Upper lobe of left lung (tissue), 6 donors: ENCODE measurements at regions not wholly inside any gene's neighbourhood (a gene's known extent, or its start where the extent isn't known, plus 50 kb on each side); places are given as distances from the start of the nearest gene placed in this dataset.

Source experiments
- ATAC-seq, 2 donors: fragments of 200-7000 bp; cut with Tn5 transposase; one replicate each; pipeline ENCODE4 v1.9.1; 2022; ENCODE audit warnings: mild to moderate bottlenecking in 2 of 2, moderate library complexity in 2 of 2; ENCODE audit not compliant: low FRiP score in 2 of 2
- DNase-seq, 2 donors: peaks; one replicate each; pipeline ENCODE4 v3.0.0-alpha.2; 2019 to 2020
- H3K27ac ChIP-seq, 4 donors: fragments of 200-600 bp; sonication (generic); one replicate each; pipeline ENCODE4 v1.5.1; 2016 to 2019
- H3K27me3 ChIP-seq, 4 donors: fragments of 200-600 bp; sonication (generic); one replicate each; pipeline ENCODE4 v1.5.1; 2017 to 2019
- H3K36me3 ChIP-seq, 4 donors: fragments of 200-600 bp; sonication (generic); one replicate each; pipeline ENCODE4 v1.5.1; 2016 to 2019
- H3K4me1 ChIP-seq, 4 donors: fragments of 200-600 bp; sonication (generic); one replicate each; pipeline ENCODE4 v1.5.1; 2018 to 2019
- H3K4me3 ChIP-seq, 4 donors: fragments of 200-600 bp; sonication (generic); one replicate each; pipeline ENCODE4 v1.5.1; 2017 to 2019; ENCODE audit warnings: mild to moderate bottlenecking in 2 of 4, moderate library complexity in 1 of 4
- H3K9me3 ChIP-seq, 4 donors: fragments of 200-600 bp; sonication (generic); one replicate each; pipeline ENCODE4 v1.5.1; 2018 to 2019
- EP300 ChIP-seq, 4 donors: sonication (generic); formaldehyde crosslinking; IDR thresholded peaks; one replicate each; pipeline ENCODE4 v1.5.1; 2017; ENCODE audit warnings: antibody characterized with exemption in 4 of 4, control low read depth in 2 of 4
- POLR2A ChIP-seq, 4 donors: fragments of 450-650 bp; IDR thresholded peaks; one replicate each; pipeline ENCODE4 v1.5.1; 2016 to 2017; ENCODE audit warnings: antibody characterized with exemption in 4 of 4, mild to moderate bottlenecking in 2 of 4
- POLR2AphosphoS5 ChIP-seq, 2 donors: sonication (generic); formaldehyde crosslinking; IDR thresholded peaks; one replicate each; pipeline ENCODE4 v1.5.1; 2017; ENCODE audit warnings: antibody characterized with exemption in 2 of 2
- WGBS, 2 donors: methylation state at CpG; one replicate each; pipeline ENCODE4 v1.1.5; 2017 to 2018; 5-methylcytosine and 5-hydroxymethylcytosine counted together
- TF ChIP-seq, protein P1 (sequence below), 6 experiments: fragments of 450-650 bp in 4 of 6; fragments of 200-600 bp in 2 of 6; sonication (generic) in 2 of 6; IDR thresholded peaks; one replicate each; pipeline ENCODE4 v1.5.1; 2016 to 2019; ENCODE audit warnings: antibody characterized with exemption in 6 of 6
- donor health status: DM: no; HTN: no; CAD: no; lungs with moderate emphysema.
- donor health status: DM: no; HTN: yes; CAD: no; lungs with severe emphysema.

DNA sequence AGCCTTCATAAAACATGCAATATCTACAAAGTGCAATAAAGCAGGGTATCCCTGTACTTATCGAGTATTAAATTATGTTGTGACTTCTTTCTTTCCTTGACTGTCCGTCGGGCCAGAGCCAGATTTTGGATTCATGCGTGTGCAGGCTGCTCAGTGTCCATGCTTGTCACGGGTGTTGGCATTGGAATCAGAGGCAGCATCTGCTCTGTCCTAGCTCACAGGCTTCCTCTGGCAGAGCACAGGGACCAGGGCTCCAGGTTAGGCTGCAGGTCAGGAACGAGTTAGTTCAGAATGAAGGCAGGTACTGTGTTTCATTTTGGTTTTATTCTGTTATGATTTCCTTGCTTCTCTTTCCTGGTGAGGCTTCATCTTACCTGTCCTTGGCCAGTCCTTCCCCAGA is 249.8 kb downstream of the AUH start:
- peaks cover 8 to 10% (median 9%) of the 10 kb centered on the region in 4 donors for H3K4me1 ChIP-seq
- peaks cover 0 to 11% (median 9%) of the 10 kb centered on the region in 4 donors for H3K9me3 ChIP-seq
- no peak overlapping the region for H3K27ac ChIP-seq
- H3K36me3 ChIP-seq, result no peaks in the 10 kb centered on the region
- no peak overlapping the region for H3K4me3 ChIP-seq
- 94 to 95% methylated on average over 6 of the region's 6 CpGs for WGBS, 2 donors
- no peaks in the 10 kb centered on the region for H3K27me3 ChIP-seq
- no peak for DNase-seq
- ATAC-seq, result no peak
- TF ChIP-seq POLR2A (IDR thresholded peaks at IDR 0.05) (no peak), EP300 (IDR thresholded peaks at IDR 0.05) (no peak), POLR2AphosphoS5 (IDR thresholded peaks at IDR 0.05) (no peak)
- TF ChIP-seq, protein P1, sequence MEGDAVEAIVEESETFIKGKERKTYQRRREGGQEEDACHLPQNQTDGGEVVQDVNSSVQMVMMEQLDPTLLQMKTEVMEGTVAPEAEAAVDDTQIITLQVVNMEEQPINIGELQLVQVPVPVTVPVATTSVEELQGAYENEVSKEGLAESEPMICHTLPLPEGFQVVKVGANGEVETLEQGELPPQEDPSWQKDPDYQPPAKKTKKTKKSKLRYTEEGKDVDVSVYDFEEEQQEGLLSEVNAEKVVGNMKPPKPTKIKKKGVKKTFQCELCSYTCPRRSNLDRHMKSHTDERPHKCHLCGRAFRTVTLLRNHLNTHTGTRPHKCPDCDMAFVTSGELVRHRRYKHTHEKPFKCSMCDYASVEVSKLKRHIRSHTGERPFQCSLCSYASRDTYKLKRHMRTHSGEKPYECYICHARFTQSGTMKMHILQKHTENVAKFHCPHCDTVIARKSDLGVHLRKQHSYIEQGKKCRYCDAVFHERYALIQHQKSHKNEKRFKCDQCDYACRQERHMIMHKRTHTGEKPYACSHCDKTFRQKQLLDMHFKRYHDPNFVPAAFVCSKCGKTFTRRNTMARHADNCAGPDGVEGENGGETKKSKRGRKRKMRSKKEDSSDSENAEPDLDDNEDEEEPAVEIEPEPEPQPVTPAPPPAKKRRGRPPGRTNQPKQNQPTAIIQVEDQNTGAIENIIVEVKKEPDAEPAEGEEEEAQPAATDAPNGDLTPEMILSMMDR (IDR thresholded peaks at IDR 0.05), result no peak

DNA sequence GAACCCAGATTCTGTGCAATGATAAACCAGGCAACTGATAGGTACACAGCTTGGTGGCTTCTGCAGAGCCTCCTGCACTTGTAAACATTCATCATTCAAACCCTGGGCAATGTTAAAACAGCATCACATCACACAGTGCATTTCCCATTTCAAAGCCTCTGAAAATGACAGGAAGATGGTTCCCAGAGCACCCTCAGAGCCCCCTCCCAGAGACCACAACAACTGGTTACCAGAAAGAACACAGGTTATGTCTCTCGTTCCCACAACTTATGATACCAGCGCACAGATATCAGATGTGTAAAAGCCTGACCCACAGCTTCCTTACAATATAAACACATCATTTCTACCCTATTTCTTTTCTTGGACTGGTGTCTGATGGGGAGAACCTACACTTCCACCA is 248.7 kb downstream of the AUH start:
- WGBS, 2 donors, result 91 to 95% methylated on average over 2 of the region's 2 CpGs
- DNase-seq, result no peak
- Histone ChIP-seq H3K4me3 (no peak overlapping the region), H3K27ac (no peak overlapping the region), H3K36me3 (no peaks in the 10 kb centered on the region), H3K9me3 (peaks cover 0 to 11% (median 9%) of the 10 kb centered on the region in 4 donors), H3K27me3 (no peaks in the 10 kb centered on the region), H3K4me1 (peaks cover 8 to 17% (median 14%) of the 10 kb centered on the region in 4 donors)
- TF ChIP-seq, protein P1 (IDR thresholded peaks at IDR 0.05), result no peak
- TF ChIP-seq POLR2AphosphoS5 (IDR thresholded peaks at IDR 0.05) (no peak), POLR2A (IDR thresholded peaks at IDR 0.05) (no peak), EP300 (IDR thresholded peaks at IDR 0.05) (no peak)
- ATAC-seq, result no peak

- DNase-seq (no peak), ATAC-seq (no peak)
- H3K36me3 ChIP-seq, result no peaks in the 10 kb centered on the region
- TF ChIP-seq POLR2A (IDR thresholded peaks at IDR 0.05), result no peak
- TF ChIP-seq, protein P1 (IDR thresholded peaks at IDR 0.05), result no peak
- no peak for TF ChIP-seq POLR2AphosphoS5 (IDR thresholded peaks at IDR 0.05)
- no peak for TF ChIP-seq EP300 (IDR thresholded peaks at IDR 0.05)
- H3K4me3 ChIP-seq, result no peak overlapping the region
- H3K4me1 ChIP-seq, result peaks cover 19 to 31% (median 25%) of the 10 kb centered on the region in 4 donors
- H3K27me3 ChIP-seq, result no peaks in the 10 kb centered on the region
- H3K27ac ChIP-seq, result no peak overlapping the region
- 100% methylated on average over 1 of the region's 1 CpG for WGBS, 2 donors
- peaks cover 0 to 11% (median 9%) of the 10 kb centered on the region in 4 donors for H3K9me3 ChIP-seq
These were observed 247.3 kb downstream of the AUH start for GRCh38 chr9:91114450-91114849.

DNA sequence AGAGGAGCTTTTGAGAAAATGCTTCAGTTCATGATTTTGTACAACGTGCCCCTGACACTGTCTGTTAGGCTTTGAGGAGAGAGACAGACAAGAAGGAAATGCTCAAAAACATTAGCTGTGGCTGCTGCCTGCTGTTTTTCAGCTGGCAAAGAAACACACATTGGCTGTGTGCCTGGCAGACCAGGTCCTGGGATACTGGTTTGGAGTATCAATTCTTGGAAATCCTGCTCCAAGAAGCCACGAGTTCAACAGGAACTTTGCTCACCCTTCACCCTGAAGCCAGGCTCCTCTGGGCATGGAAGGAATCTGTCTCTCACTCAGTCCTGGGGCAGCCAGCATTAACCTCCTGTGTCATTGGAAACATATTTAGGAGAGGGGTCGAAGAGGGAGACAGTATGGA is 245.5 kb downstream of the AUH start:
- H3K4me3 ChIP-seq, result no peak overlapping the region
- H3K27ac ChIP-seq, result peak overlapping the region in 2 of 4 donors; percentile 3 to 39
- H3K4me1 ChIP-seq, result peaks cover 26 to 40% (median 33%) of the 10 kb centered on the region in 4 donors
- H3K36me3 ChIP-seq, result no peaks in the 10 kb centered on the region
- DNase-seq (peak in 1 of 2 donors; percentile 53), ATAC-seq (no peak)
- H3K27me3 ChIP-seq, result no peaks in the 10 kb centered on the region
- WGBS, 2 donors, result 36 to 40% methylated on average over 3 of the region's 3 CpGs
- TF ChIP-seq, protein P1 (IDR thresholded peaks at IDR 0.05), result no peak
- TF ChIP-seq EP300 (IDR thresholded peaks at IDR 0.05), result peak in 1 of 4 donors; percentile 59
- H3K9me3 ChIP-seq, result no peaks in the 10 kb centered on the region

- ATAC-seq, result no peak
- TF ChIP-seq EP300 (IDR thresholded peaks at IDR 0.05), result no peak
- TF ChIP-seq, protein P1 (IDR thresholded peaks at IDR 0.05), result no peak
- TF ChIP-seq POLR2AphosphoS5 (IDR thresholded peaks at IDR 0.05), result no peak
- TF ChIP-seq POLR2A (IDR thresholded peaks at IDR 0.05), result no peak
- Histone ChIP-seq H3K36me3 (no peaks in the 10 kb centered on the region), H3K27me3 (no peaks in the 10 kb centered on the region), H3K9me3 (no peaks in the 10 kb centered on the region), H3K27ac (peak overlapping the region in 2 of 4 donors; percentile 3 to 88), H3K4me1 (peaks cover 26 to 40% (median 33%) of the 10 kb centered on the region in 4 donors), H3K4me3 (no peak overlapping the region)
- no peak for DNase-seq
- WGBS, 2 donors, result 93 to 97% methylated on average over 5 of the region's 5 CpGs
These were observed 245.0 kb downstream of the AUH start for GRCh38 chr9:91116711-91117110.
